Activated CD8-positive, alpha-beta T cell treated with anti-CD3 and anti-CD28 coated beads for 36 hours (primary cell): ENCODE measurements at regions not wholly inside any gene's neighbourhood (a gene's known extent, or its start where the extent isn't known, plus 50 kb on each side); places are given as distances from the start of the nearest gene placed in this dataset.

Experiments
- ATAC-seq: fragments of 200-7000 bp; cut with Tn5 transposase; one replicate; pipeline ENCODE4 v1.10.0; 2021; ENCODE audit warnings: mild to moderate bottlenecking, moderate library complexity
- CTCF ChIA-PET: fragments of 350-600 bp; sonication (Branson Sonifier 250); formaldehyde crosslinking; loops from one replicate; lab custom pipeline; 2021; ENCODE audit warnings: antibody characterized with exemption; lab: Charles Lee
- POLR2A ChIA-PET: fragments of 350-600 bp; sonication (Branson Sonifier 250); formaldehyde crosslinking; loops from one replicate; lab custom pipeline; 2021; ENCODE audit warnings: antibody characterized with exemption; lab: Charles Lee
- DNase-seq: peaks from one replicate; pipeline ENCODE4 v3.0.0-alpha.2; 2020
- H3K27ac Mint-ChIP-seq: one replicate; pipeline ENCODE4 v1.8.0; 2021; ENCODE audit warnings: mild to moderate bottlenecking, mixed read lengths
- H3K27me3 Mint-ChIP-seq: one replicate; pipeline ENCODE4 v1.8.0; 2021; ENCODE audit warnings: mixed read lengths
- H3K36me3 Mint-ChIP-seq: one replicate; pipeline ENCODE4 v1.8.0; 2021; ENCODE audit warnings: low read depth, mixed read lengths
- H3K4me1 Mint-ChIP-seq: one replicate; pipeline ENCODE4 v1.8.0; 2021; ENCODE audit warnings: low read depth, mixed read lengths
- H3K4me3 Mint-ChIP-seq: one replicate; pipeline ENCODE4 v1.8.0; 2021; ENCODE audit warnings: mild to moderate bottlenecking, moderate library complexity, mixed read lengths
- H3K9me3 Mint-ChIP-seq: one replicate; pipeline ENCODE4 v1.8.0; 2021; ENCODE audit warnings: mixed read lengths
- intact Hi-C: fragments of 100-400 bp; cut with micrococcal nuclease; formaldehyde crosslinking; loops from one replicate; pipeline ENCODE4 v1.10.0; 2022
- TF ChIP-seq, protein P1 (sequence below): fragments of 200-600 bp; IDR thresholded peaks from one replicate; pipeline ENCODE4 v1.8.0; 2022; ENCODE audit warnings: antibody characterized with exemption, mild to moderate bottlenecking

DNA sequence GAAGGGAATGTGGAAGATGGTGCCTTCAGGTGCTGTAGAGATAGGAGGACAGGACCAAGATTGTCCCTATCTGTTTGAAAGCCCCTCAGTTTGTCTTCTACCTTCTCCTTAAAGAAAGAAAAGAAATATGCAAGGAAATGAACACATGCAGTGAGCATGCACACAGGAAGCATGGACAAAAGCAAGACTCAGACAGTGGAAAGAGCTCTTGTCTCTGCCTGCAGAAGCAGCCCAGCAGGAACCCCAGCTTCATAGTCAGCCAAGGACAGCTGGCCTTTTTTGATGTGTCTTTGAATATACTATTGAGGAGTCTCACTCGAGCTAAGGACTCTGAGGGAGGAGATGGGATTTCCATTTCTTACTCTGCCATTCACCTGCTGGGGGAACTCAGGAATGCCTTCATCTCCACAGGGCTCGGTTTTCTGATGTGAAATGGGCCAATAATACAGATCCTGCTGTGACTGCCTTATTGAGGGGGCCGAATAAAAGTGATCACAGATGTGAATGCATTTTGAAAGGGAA, 132.5 kb upstream of the ADRA1B start:
- no peak overlapping the region for H3K27ac Mint-ChIP-seq
- no peaks in the 10 kb centered on the region for H3K9me3 Mint-ChIP-seq
- ATAC-seq = no peak
- no peaks in the 10 kb centered on the region for H3K36me3 Mint-ChIP-seq
- CTCF ChIA-PET = no interaction called here
- TF ChIP-seq, protein P1, sequence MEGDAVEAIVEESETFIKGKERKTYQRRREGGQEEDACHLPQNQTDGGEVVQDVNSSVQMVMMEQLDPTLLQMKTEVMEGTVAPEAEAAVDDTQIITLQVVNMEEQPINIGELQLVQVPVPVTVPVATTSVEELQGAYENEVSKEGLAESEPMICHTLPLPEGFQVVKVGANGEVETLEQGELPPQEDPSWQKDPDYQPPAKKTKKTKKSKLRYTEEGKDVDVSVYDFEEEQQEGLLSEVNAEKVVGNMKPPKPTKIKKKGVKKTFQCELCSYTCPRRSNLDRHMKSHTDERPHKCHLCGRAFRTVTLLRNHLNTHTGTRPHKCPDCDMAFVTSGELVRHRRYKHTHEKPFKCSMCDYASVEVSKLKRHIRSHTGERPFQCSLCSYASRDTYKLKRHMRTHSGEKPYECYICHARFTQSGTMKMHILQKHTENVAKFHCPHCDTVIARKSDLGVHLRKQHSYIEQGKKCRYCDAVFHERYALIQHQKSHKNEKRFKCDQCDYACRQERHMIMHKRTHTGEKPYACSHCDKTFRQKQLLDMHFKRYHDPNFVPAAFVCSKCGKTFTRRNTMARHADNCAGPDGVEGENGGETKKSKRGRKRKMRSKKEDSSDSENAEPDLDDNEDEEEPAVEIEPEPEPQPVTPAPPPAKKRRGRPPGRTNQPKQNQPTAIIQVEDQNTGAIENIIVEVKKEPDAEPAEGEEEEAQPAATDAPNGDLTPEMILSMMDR = no peak
- no peak overlapping the region for H3K4me3 Mint-ChIP-seq
- H3K27me3 Mint-ChIP-seq = peaks cover 26% of the 10 kb centered on the region
- no peak for DNase-seq
- intact Hi-C loops = no loop called here
- peaks cover 21% of the 10 kb centered on the region for H3K4me1 Mint-ChIP-seq
- POLR2A ChIA-PET = no interaction called here

DNA sequence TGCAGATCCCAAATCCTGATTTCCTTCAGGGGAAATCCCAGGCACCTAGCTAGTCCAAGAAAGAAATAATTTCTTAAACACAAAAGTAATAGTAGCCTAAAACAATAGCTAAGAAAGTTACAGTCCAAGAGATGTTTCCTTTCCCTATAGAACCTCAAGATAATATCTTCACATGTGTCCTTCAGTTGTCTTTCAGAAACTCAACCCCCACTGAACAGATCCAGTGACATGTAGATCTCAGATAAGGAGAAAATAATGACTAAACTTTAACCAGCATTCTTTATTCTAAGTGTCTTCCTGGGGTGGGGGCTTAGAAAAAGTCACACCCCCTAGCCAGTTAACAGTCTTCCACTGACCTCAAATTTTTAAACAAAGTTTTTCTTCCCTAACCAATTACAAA, 131.3 kb upstream of the ADRA1B start:
- no peaks in the 10 kb centered on the region for H3K9me3 Mint-ChIP-seq
- H3K27ac Mint-ChIP-seq = no peak overlapping the region
- H3K27me3 Mint-ChIP-seq = peaks cover 26% of the 10 kb centered on the region
- TF ChIP-seq, protein P1 = no peak
- ATAC-seq (no peak), DNase-seq (no peak)
- H3K4me1 Mint-ChIP-seq = peaks cover 12% of the 10 kb centered on the region
- H3K4me3 Mint-ChIP-seq = no peak overlapping the region
- CTCF ChIA-PET = no interaction called here
- intact Hi-C loops = no loop called here
- POLR2A ChIA-PET = no interaction called here
- no peaks in the 10 kb centered on the region for H3K36me3 Mint-ChIP-seq

DNA sequence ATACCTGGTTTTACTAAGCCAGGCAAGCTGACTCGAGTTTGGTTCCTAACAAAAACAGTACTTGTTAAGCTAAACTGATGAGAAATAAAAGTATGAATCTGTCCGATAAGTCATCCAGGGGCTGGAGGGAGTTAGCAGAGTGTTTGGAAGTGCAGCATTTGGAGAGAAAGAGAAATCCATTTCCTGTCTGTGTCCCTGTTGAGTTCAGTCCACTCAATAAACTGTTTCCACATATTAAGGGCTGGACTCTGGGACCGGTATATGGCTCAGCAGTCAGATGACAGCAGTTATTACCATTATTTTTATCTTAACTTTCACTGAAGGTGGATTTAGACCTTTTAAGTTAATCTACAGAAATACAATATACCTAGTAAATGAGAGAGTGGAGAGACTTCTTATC, 130.6 kb upstream of the ADRA1B start:
- H3K4me1 Mint-ChIP-seq = peaks cover 12% of the 10 kb centered on the region
- POLR2A ChIA-PET = no interaction called here
- CTCF ChIA-PET = no interaction called here
- intact Hi-C loops = no loop called here
- ATAC-seq = no peak
- H3K27me3 Mint-ChIP-seq = peaks cover 26% of the 10 kb centered on the region
- no peak overlapping the region for H3K27ac Mint-ChIP-seq
- DNase-seq = no peak
- H3K36me3 Mint-ChIP-seq = no peaks in the 10 kb centered on the region
- TF ChIP-seq, protein P1 = no peak
- no peak overlapping the region for H3K4me3 Mint-ChIP-seq
- H3K9me3 Mint-ChIP-seq = no peaks in the 10 kb centered on the region

DNA sequence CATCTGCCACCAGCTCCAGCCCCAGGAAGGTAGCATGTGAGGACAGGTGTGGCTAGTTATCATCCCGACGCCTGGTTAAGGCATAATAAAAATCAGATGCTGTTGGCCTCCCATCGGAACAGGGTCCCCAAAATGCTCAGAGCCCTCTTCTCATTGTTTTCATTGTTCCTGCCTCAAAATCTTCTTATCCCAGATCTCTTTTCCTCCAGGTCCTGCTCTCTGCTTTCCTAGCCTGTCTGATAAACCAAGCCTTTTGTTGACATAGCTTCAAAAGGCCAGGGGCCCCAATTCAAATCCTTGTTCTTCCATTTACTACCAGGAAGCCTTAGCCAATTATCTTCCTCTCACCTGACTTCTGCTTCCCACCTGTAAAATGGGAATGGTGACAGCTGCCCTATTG, 130.1 kb upstream of the ADRA1B start:
- ChIA-PET POLR2A (no interaction called here), CTCF (no interaction called here)
- intact Hi-C loops = no loop called here
- H3K27ac Mint-ChIP-seq = no peak overlapping the region
- peaks cover 26% of the 10 kb centered on the region for H3K27me3 Mint-ChIP-seq
- H3K4me1 Mint-ChIP-seq = peaks cover 12% of the 10 kb centered on the region
- no peak overlapping the region for H3K4me3 Mint-ChIP-seq
- H3K36me3 Mint-ChIP-seq = no peaks in the 10 kb centered on the region
- DNase-seq (no peak), ATAC-seq (no peak)
- H3K9me3 Mint-ChIP-seq = no peaks in the 10 kb centered on the region
- TF ChIP-seq, protein P1 = no peak

DNA sequence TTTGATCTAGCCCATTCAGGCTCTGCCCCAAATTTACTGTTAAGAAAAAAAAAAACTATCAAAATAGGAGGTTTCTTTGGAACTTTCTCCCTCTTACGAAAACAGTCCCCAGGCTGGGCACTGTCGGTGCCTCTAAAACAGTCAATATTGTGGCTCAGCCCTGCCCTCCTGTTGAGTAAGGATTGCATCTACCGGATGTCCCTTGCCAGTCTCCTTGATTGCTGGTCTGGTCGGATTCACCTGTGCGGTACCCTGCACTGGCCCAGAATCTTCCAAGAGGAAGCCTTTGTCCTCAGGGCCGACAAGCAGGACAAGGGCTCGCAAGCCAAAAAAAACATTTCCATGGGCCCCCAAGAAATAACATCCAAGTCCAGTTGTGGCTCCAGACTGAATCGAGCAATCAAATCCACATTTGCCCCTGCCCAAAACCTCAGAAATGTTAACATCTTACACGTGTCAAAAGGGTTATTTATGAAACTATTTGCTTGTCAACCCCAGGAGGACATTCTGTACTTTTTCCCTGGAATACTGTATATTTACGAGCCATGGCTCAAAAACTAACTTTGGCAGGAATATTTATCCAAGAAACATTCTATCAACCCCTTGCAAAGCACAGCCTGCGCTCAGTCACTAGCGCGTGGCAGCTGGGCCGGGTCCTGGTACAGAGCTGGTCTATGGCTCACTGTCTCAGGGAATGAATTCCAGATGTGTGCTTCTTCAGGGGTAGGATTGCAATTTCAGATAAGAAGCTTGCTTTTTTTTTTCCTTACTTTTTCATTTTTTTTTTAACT, 129.2 kb upstream of the ADRA1B start:
- Mint-ChIP-seq H3K27ac (no peak overlapping the region), H3K4me1 (peaks cover 6% of the 10 kb centered on the region), H3K4me3 (no peak overlapping the region), H3K27me3 (peaks cover 20% of the 10 kb centered on the region), H3K9me3 (no peaks in the 10 kb centered on the region), H3K36me3 (no peaks in the 10 kb centered on the region)
- ChIA-PET POLR2A (no interaction called here), CTCF (no interaction called here)
- ATAC-seq = no peak
- intact Hi-C loops = no loop called here
- no peak for DNase-seq
- TF ChIP-seq, protein P1 = no peak
